ENCODE measurements at regions not wholly inside any gene's neighbourhood (a gene's known extent, or its start where the extent isn't known, plus 50 kb on each side); places are given as distances from the start of the nearest gene placed in this dataset.
"Not testable (repeated sequence)": the region's sequence is repeated elsewhere in the genome, so short reads cannot be mapped to it uniquely, and the experiment has no call there.

GRCh38 chr2:190150413-190150812 lies 87.9 kb upstream of the MSTN start:
- Mint-ChIP-seq H3K27me3 (no peaks in the 10 kb centered on the region), H3K4me1 (no peaks in the 10 kb centered on the region), H3K36me3 (no peaks in the 10 kb centered on the region), H3K27ac (no peak overlapping the region), H3K9me3 (peaks cover 36% of the 10 kb centered on the region), H3K4me3 (no peak overlapping the region)
- no peak for DNase-seq

GRCh38 chr2:190149908-190150307 lies 87.4 kb upstream of the MSTN start:
- H3K27me3 Mint-ChIP-seq, result no peaks in the 10 kb centered on the region
- H3K4me1 Mint-ChIP-seq, result no peaks in the 10 kb centered on the region
- H3K27ac Mint-ChIP-seq, result no peak overlapping the region
- H3K9me3 Mint-ChIP-seq, result peaks cover 37% of the 10 kb centered on the region
- H3K36me3 Mint-ChIP-seq, result no peaks in the 10 kb centered on the region
- H3K4me3 Mint-ChIP-seq, result no peak overlapping the region
- DNase-seq, result no peak

- Mint-ChIP-seq H3K9me3 (peaks cover 37% of the 10 kb centered on the region), H3K4me3 (no peak overlapping the region), H3K27me3 (no peaks in the 10 kb centered on the region), H3K4me1 (no peaks in the 10 kb centered on the region), H3K27ac (no peak overlapping the region), H3K36me3 (no peaks in the 10 kb centered on the region)
- no peak for DNase-seq
Observed at GRCh38 chr2:190149200-190149599, 86.7 kb upstream of the MSTN start.

- not testable (repeated sequence) for H3K36me3 Mint-ChIP-seq, H3K27ac Mint-ChIP-seq, H3K4me1 Mint-ChIP-seq, DNase-seq, H3K27me3 Mint-ChIP-seq, H3K4me3 Mint-ChIP-seq
- peaks cover 42% of the 10 kb centered on the region for H3K9me3 Mint-ChIP-seq
Observed at GRCh38 chr2:190146109-190146508, 83.6 kb upstream of the MSTN start.

GRCh38 chr2:190140474-190140873 lies 77.9 kb upstream of the MSTN start:
- peaks cover 27% of the 10 kb centered on the region for H3K9me3 Mint-ChIP-seq
- peaks cover 19% of the 10 kb centered on the region for H3K36me3 Mint-ChIP-seq
- not testable (repeated sequence) for DNase-seq, H3K27ac Mint-ChIP-seq, H3K27me3 Mint-ChIP-seq, H3K4me1 Mint-ChIP-seq, H3K4me3 Mint-ChIP-seq

GRCh38 chr2:190139371-190139770 lies 76.8 kb upstream of the MSTN start:
- Mint-ChIP-seq H3K27ac (no peak overlapping the region), H3K27me3 (no peaks in the 10 kb centered on the region), H3K9me3 (peaks cover 28% of the 10 kb centered on the region), H3K36me3 (peaks cover 19% of the 10 kb centered on the region), H3K4me3 (no peak overlapping the region), H3K4me1 (no peaks in the 10 kb centered on the region)
- no peak for DNase-seq

- Mint-ChIP-seq H3K4me3 (no peak overlapping the region), H3K4me1 (no peaks in the 10 kb centered on the region), H3K27ac (no peak overlapping the region), H3K27me3 (no peaks in the 10 kb centered on the region), H3K36me3 (peaks cover 19% of the 10 kb centered on the region), H3K9me3 (peaks cover 28% of the 10 kb centered on the region)
- DNase-seq, result no peak
Observed at GRCh38 chr2:190138032-190138431, 75.5 kb upstream of the MSTN start.

GRCh38 chr2:190137561-190137960 lies 75.0 kb upstream of the MSTN start:
- DNase-seq, result no peak
- Mint-ChIP-seq H3K36me3 (peaks cover 19% of the 10 kb centered on the region), H3K27me3 (no peaks in the 10 kb centered on the region), H3K9me3 (peaks cover 28% of the 10 kb centered on the region), H3K4me3 (no peak overlapping the region), H3K4me1 (no peaks in the 10 kb centered on the region), H3K27ac (no peak overlapping the region)

- DNase-seq, result no peak
- Mint-ChIP-seq H3K27ac (no peak overlapping the region), H3K36me3 (peaks cover 19% of the 10 kb centered on the region), H3K27me3 (no peaks in the 10 kb centered on the region), H3K9me3 (peaks cover 24% of the 10 kb centered on the region), H3K4me3 (no peak overlapping the region), H3K4me1 (no peaks in the 10 kb centered on the region)
Observed at GRCh38 chr2:190136825-190137224, 74.3 kb upstream of the MSTN start.

GRCh38 chr2:190136259-190136658 lies 73.7 kb upstream of the MSTN start:
- H3K4me1 Mint-ChIP-seq, result no peaks in the 10 kb centered on the region
- peaks cover 17% of the 10 kb centered on the region for H3K36me3 Mint-ChIP-seq
- no peaks in the 10 kb centered on the region for H3K27me3 Mint-ChIP-seq
- H3K9me3 Mint-ChIP-seq, result peaks cover 23% of the 10 kb centered on the region
- no peak overlapping the region for H3K27ac Mint-ChIP-seq
- DNase-seq, result no peak
- no peak overlapping the region for H3K4me3 Mint-ChIP-seq

- no peaks in the 10 kb centered on the region for H3K4me1 Mint-ChIP-seq
- H3K27me3 Mint-ChIP-seq, result no peaks in the 10 kb centered on the region
- no peak for DNase-seq
- H3K36me3 Mint-ChIP-seq, result no peaks in the 10 kb centered on the region
- no peak overlapping the region for H3K27ac Mint-ChIP-seq
- H3K4me3 Mint-ChIP-seq, result no peak overlapping the region
- no peaks in the 10 kb centered on the region for H3K9me3 Mint-ChIP-seq
Observed at GRCh38 chr2:190129421-190130199, 67.1 kb upstream of the MSTN start.

- no peaks in the 10 kb centered on the region for H3K27me3 Mint-ChIP-seq
- DNase-seq, result no peak
- no peaks in the 10 kb centered on the region for H3K9me3 Mint-ChIP-seq
- no peak overlapping the region for H3K27ac Mint-ChIP-seq
- no peaks in the 10 kb centered on the region for H3K36me3 Mint-ChIP-seq
- no peak overlapping the region for H3K4me3 Mint-ChIP-seq
- H3K4me1 Mint-ChIP-seq, result no peaks in the 10 kb centered on the region
Observed at GRCh38 chr2:190127651-190128050, 65.1 kb upstream of the MSTN start.

GRCh38 chr2:190126798-190127197 lies 64.3 kb upstream of the MSTN start:
- Mint-ChIP-seq H3K4me1 (peaks cover 4% of the 10 kb centered on the region), H3K27ac (no peak overlapping the region), H3K4me3 (no peak overlapping the region), H3K9me3 (no peaks in the 10 kb centered on the region), H3K27me3 (no peaks in the 10 kb centered on the region), H3K36me3 (no peaks in the 10 kb centered on the region)
- no peak for DNase-seq

GRCh38 chr2:190123956-190124355 lies 61.4 kb upstream of the MSTN start:
- Mint-ChIP-seq H3K27me3 (no peaks in the 10 kb centered on the region), H3K9me3 (no peaks in the 10 kb centered on the region), H3K4me1 (peaks cover 9% of the 10 kb centered on the region)

GRCh38 chr2:190121971-190122370 lies 59.4 kb upstream of the MSTN start:
- DNase-seq, result no peak
- Mint-ChIP-seq H3K4me1 (peaks cover 9% of the 10 kb centered on the region), H3K27me3 (no peaks in the 10 kb centered on the region), H3K9me3 (no peaks in the 10 kb centered on the region), H3K27ac (no peak overlapping the region), H3K4me3 (no peak overlapping the region), H3K36me3 (no peaks in the 10 kb centered on the region)

More at GRCh38 chr2:190123956-190124355, 61.4 kb upstream of the MSTN start:
- Mint-ChIP-seq H3K4me3 (no peak overlapping the region), H3K27ac (no peak overlapping the region), H3K36me3 (no peaks in the 10 kb centered on the region)
- DNase-seq, result no peak

GRCh38 chr2:190121305-190121704 lies 58.8 kb upstream of the MSTN start:
- Mint-ChIP-seq H3K27ac (no peak overlapping the region), H3K9me3 (no peaks in the 10 kb centered on the region), H3K4me1 (peaks cover 9% of the 10 kb centered on the region), H3K4me3 (no peak overlapping the region), H3K27me3 (no peaks in the 10 kb centered on the region), H3K36me3 (no peaks in the 10 kb centered on the region)
- DNase-seq, result no peak

Data from activated naive CD8-positive, alpha-beta T cell treated with anti-CD3 and anti-CD28 coated beads for 36 hours (primary cell).